ENCODE measurements at regions not wholly inside any gene's neighbourhood (a gene's known extent, or its start where the extent isn't known, plus 50 kb on each side); places are given as distances from the start of the nearest gene placed in this dataset.

GRCh38 chr16:86347090-86347489 lies 163.2 kb upstream of the FOXF1 start:
- Histone ChIP-seq H3K9me2 (ENCODE audit: insufficient read depth) (no peaks in the 10 kb centered on the region), H3K4me2 (no peak overlapping the region), H3K9me3 (ENCODE audit: insufficient read depth, low read depth) (no peaks in the 10 kb centered on the region), H3K36me3 (ENCODE audit: low read depth) (no peaks in the 10 kb centered on the region), H3F3A (ENCODE audit: insufficient read depth, low read depth) (no peaks in the 10 kb centered on the region), H3K79me2 (ENCODE audit: low read depth) (no peaks in the 10 kb centered on the region), H4K20me1 (ENCODE audit: insufficient read depth) (no peaks in the 10 kb centered on the region; the same call in 1 of the 2 replicates), H2AFZ (no peak overlapping the region), H3K4me3 (no peak overlapping the region), H3K4me1 (replicated peaks; ENCODE audit: insufficient read depth) (no peaks in the 10 kb centered on the region), H3K27me3 (ENCODE audit: insufficient read depth, low read depth) (peaks cover 94% of the 10 kb centered on the region), H3K27ac (no peak overlapping the region)
- no peak for DNase-seq
- intact Hi-C loops (cut with micrococcal nuclease; ENCODE audit: unreplicated experiment): loop anchor here (10.0 kb wide), 1 partner anchor 168 kb away; the partner anchor contains the start of gene FOXF1
- ChIA-PET POLR2A (ENCODE audit: unreplicated experiment) (no interaction called here), CTCF (no interaction called here)
- BruUV-seq (replicated peaks): no TSS peak
- TF ChIP-seq EZH2 (IDR thresholded peaks at IDR 0.05; ENCODE audit: low read depth) (no peak), CTCF (conservative IDR thresholded peaks at IDR 0.05) (no peak)

GRCh38 chr16:86347916-86348555 lies 162.3 kb upstream of the FOXF1 start:
- no peak for DNase-seq
- Histone ChIP-seq H3K27me3 (ENCODE audit: insufficient read depth, low read depth) (peaks cover 91% of the 10 kb centered on the region), H3K4me2 (no peak overlapping the region), H3K4me1 (replicated peaks; ENCODE audit: insufficient read depth) (no peaks in the 10 kb centered on the region), H3K79me2 (ENCODE audit: low read depth) (no peaks in the 10 kb centered on the region), H3K9me2 (ENCODE audit: insufficient read depth) (no peaks in the 10 kb centered on the region), H2AFZ (no peak overlapping the region), H4K20me1 (ENCODE audit: insufficient read depth) (no peaks in the 10 kb centered on the region), H3K4me3 (no peak overlapping the region), H3F3A (ENCODE audit: insufficient read depth, low read depth) (no peaks in the 10 kb centered on the region), H3K9me3 (ENCODE audit: insufficient read depth, low read depth) (no peaks in the 10 kb centered on the region), H3K27ac (no peak overlapping the region), H3K36me3 (ENCODE audit: low read depth) (no peaks in the 10 kb centered on the region)
- intact Hi-C loops (cut with micrococcal nuclease; ENCODE audit: unreplicated experiment): loop anchor here (10.0 kb wide), 1 partner anchor 167 kb away; the partner anchor contains the start of gene FOXF1
- no TSS peak for BruUV-seq (replicated peaks)
- TF ChIP-seq EZH2 (IDR thresholded peaks at IDR 0.05; ENCODE audit: low read depth) (no peak), CTCF (conservative IDR thresholded peaks at IDR 0.05) (no peak)
- ChIA-PET CTCF (no interaction called here), POLR2A (ENCODE audit: unreplicated experiment) (no interaction called here)

- Histone ChIP-seq H3K36me3 (ENCODE audit: low read depth) (no peaks in the 10 kb centered on the region), H3K79me2 (ENCODE audit: low read depth) (no peaks in the 10 kb centered on the region), H3F3A (ENCODE audit: insufficient read depth, low read depth) (no peaks in the 10 kb centered on the region), H3K9me3 (ENCODE audit: insufficient read depth, low read depth) (no peaks in the 10 kb centered on the region), H3K27me3 (ENCODE audit: insufficient read depth, low read depth) (peaks cover 92% of the 10 kb centered on the region), H2AFZ (no peak overlapping the region), H3K4me1 (replicated peaks; ENCODE audit: insufficient read depth) (no peaks in the 10 kb centered on the region), H3K4me3 (no peak overlapping the region), H3K27ac (no peak overlapping the region), H4K20me1 (ENCODE audit: insufficient read depth) (no peaks in the 10 kb centered on the region), H3K9me2 (ENCODE audit: insufficient read depth) (no peaks in the 10 kb centered on the region), H3K4me2 (no peak overlapping the region)
- CTCF ChIA-PET: no interaction called here
- intact Hi-C loops (cut with micrococcal nuclease; ENCODE audit: unreplicated experiment): loop anchor here (10.0 kb wide), 1 partner anchor 165 kb away; the partner anchor contains the start of gene FOXF1
- POLR2A ChIA-PET (ENCODE audit: unreplicated experiment): no interaction called here
- no peak for DNase-seq
- TF ChIP-seq EZH2 (IDR thresholded peaks at IDR 0.05; ENCODE audit: low read depth): no peak
- TF ChIP-seq CTCF (conservative IDR thresholded peaks at IDR 0.05): no peak
- no TSS peak for BruUV-seq (replicated peaks)
Observed at GRCh38 chr16:86349338-86349900, 160.9 kb upstream of the FOXF1 start.

Measured in PC-9 (cell line).